Fibroblast of mammary gland (primary cell): ENCODE measurements at regions not wholly inside any gene's neighbourhood (a gene's known extent, or its start where the extent isn't known, plus 50 kb on each side); places are given as distances from the start of the nearest gene placed in this dataset.

Experiments used
- DNase-seq: peaks from one replicate; pipeline ENCODE4 v3.0.0-alpha.2; 2010; ENCODE audit warnings: low read depth
- H3K4me3 ChIP-seq: 2 replicates; pipeline ENCODE4 v1.5.1; 2011; ENCODE audit warnings: low read depth, mild to moderate bottlenecking, low read length, moderate library complexity; ENCODE audit not compliant: control insufficient read depth
- TF ChIP-seq, protein P1 (sequence below): conservative IDR thresholded peaks from 2 replicates; pipeline ENCODE4 v1.5.1; 2011; ENCODE audit warnings: low read depth, low read length, inconsistent platforms; ENCODE audit not compliant: control insufficient read depth, insufficient read depth

DNA sequence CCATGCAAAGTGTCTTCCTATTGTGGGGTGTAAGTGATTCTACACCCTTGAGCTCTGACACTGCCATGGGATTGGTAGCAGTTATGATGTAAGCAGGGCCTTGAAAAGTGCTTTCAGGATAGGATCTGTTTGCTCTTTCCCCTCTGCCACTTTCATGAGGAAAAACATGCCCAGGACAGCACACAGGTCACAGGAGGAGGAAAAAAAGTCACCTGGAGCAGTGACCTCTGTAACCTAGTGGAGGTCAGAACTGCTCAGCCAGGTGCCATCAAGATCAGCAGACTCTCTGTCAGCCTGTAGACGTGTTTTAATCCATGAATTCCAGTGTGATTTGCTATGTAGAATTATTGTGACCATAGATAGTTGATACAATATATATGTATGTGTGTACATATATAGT, 92.7 kb upstream of the BMP2 start:
- TF ChIP-seq, protein P1, sequence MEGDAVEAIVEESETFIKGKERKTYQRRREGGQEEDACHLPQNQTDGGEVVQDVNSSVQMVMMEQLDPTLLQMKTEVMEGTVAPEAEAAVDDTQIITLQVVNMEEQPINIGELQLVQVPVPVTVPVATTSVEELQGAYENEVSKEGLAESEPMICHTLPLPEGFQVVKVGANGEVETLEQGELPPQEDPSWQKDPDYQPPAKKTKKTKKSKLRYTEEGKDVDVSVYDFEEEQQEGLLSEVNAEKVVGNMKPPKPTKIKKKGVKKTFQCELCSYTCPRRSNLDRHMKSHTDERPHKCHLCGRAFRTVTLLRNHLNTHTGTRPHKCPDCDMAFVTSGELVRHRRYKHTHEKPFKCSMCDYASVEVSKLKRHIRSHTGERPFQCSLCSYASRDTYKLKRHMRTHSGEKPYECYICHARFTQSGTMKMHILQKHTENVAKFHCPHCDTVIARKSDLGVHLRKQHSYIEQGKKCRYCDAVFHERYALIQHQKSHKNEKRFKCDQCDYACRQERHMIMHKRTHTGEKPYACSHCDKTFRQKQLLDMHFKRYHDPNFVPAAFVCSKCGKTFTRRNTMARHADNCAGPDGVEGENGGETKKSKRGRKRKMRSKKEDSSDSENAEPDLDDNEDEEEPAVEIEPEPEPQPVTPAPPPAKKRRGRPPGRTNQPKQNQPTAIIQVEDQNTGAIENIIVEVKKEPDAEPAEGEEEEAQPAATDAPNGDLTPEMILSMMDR, result no peak
- DNase-seq, result no peak
- no peak overlapping the region for H3K4me3 ChIP-seq

- H3K4me3 ChIP-seq, result no peak overlapping the region
- TF ChIP-seq, protein P1, result no peak
- DNase-seq, result no peak
Measured at GRCh38 chr20:6673071-6673470, 94.4 kb upstream of the BMP2 start.

DNA sequence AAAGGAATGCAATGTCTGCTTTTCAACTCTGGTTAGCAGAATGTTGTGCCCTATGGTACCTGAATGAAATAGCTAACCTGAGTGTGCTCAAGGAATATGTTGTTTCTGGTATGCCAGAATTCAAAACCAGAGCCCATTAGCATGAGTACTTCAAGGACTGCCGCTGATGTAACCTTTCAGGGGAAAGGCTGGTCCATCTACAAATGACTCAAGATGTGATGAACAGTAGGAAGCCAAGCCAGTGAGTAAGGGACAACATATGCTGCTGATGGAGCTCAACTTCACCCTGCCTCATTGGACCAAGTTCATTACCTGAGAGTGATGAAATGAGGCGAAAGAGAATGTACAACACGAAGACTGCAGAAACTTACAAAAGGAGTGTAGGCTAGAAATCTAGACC, 95.7 kb upstream of the BMP2 start:
- H3K4me3 ChIP-seq, result no peak overlapping the region
- TF ChIP-seq, protein P1, result no peak
- no peak for DNase-seq

DNA sequence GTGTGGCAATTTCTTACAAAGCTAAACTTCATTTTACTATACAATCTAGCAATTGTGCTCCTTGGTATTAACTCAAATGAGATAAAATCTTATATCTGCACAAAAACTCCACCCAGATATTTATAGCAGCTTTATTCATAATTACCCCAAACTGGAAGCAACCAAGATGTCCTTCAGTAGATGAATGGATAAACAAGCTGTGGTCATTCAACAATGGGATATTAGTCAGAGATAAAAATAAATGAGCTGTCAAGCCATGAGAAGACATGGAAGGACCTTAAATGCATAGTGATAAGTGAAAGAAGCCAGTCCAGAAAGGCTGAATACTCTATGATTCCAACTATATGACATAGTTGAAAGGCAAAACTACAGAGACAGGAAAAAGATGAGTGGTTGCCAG, 98.9 kb upstream of the BMP2 start:
- no peak for DNase-seq
- TF ChIP-seq, protein P1, result no peak
- H3K4me3 ChIP-seq, result no peak overlapping the region

DNA sequence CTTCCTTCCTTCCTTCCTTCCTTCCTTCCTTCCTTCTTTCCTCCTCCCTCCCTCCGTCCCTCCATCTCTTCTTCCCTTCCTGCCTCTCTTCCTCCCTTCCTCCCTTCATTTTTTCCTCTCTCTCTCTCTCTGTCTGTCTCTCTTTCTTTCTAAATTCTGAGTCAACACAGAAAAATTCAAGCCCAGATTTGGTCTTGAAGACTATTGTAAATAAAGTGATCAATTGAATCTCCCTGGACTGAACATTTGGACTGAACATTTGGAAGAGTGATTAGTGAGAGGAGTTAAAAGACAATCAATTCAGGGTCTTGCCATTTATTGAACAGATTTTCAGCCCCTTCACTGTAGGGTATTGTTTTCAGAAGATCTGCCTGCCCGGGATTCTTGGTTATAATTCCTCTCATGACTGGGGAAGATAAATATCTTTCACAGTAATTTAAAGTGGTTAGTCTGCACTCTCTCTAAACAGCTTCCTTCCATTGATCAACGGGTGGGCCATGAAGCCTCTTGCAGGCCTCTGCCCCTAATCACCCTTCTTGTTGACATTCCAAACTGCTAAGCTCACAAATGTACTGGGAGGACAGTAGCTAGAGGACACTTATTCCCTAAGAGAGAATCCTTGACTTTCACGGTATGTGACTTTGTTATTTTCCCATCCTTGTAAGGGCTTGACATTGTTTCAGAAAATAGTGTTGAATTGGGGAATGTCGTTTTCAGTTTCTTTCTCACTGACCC, 101.7 kb upstream of the BMP2 start:
- H3K4me3 ChIP-seq, result no peak overlapping the region
- TF ChIP-seq, protein P1, result no peak
- no peak for DNase-seq

DNA sequence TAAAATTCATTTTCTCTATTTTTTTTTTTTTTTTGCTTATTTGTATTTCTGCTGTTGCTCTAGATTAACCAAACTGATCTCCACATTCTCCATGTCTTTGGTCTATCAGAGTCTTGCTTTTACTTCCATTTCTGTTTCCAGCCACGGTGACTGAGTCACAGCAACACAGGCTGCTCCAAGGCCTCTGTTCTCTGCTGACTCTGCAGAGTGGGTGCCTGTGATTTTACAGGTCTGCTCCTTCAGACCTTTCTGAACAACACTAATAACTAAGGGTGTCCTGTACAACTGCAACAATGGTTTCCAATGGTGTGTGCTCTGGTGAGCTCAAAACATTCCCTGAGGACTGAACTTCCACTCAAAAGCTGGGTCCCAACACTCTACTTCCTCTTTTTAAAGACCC, 102.3 kb upstream of the BMP2 start:
- DNase-seq, result no peak
- TF ChIP-seq, protein P1, result no peak
- no peak overlapping the region for H3K4me3 ChIP-seq
